HG02973 (cell line): ENCODE measurements at regions not wholly inside any gene's neighbourhood (a gene's known extent, or its start where the extent isn't known, plus 50 kb on each side); places are given as distances from the start of the nearest gene placed in this dataset.
"Not testable (repeated sequence)": the region's sequence is repeated elsewhere in the genome, so short reads cannot be mapped to it uniquely, and the experiment has no call there.

ENCODE experiments used
- ATAC-seq: cut with Tn5 transposase; IDR thresholded peaks from one replicate; pipeline ENCODE4 v1.9.1; 2021; ENCODE audit warnings: moderate library complexity; ENCODE audit not compliant: unreplicated experiment

DNA sequence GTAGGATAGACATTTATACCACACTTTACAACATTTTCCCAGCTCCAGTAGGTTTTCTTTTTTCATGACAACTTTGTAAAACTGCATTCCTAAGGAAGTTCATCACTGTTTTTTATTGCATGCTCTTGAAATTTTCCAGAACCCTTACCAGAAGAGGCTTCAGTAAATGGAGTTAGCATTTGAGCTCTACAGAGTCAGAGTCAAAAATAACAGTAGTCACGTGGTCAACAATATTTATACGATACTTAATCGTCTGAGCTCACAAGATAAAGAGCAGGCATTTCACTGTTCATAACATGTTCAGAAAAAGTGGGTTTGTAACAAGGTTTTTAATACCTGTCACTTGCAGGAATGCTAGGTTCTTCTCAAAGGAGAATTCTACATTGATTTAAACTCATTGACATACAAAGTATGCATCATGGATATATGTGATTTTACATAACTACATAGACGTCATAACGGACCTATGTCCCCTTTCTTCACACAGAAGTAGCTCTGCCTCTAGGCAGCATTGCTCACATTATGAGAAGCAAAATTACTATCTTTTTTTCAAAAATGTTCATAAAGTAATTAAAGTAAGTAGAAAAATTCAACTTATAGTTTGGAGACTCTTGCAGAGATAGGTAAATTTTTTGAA lies 187.0 kb upstream of the COL3A1 start:
- no peak for ATAC-seq

- no peak for ATAC-seq
Observed at GRCh38 chr2:188787658-188788240, 186.4 kb upstream of the COL3A1 start.

GRCh38 chr2:188788621-188789020 lies 185.6 kb upstream of the COL3A1 start:
- ATAC-seq: no peak

- ATAC-seq: no peak
Observed at GRCh38 chr2:188789951-188790350, 184.2 kb upstream of the COL3A1 start.

- not testable (repeated sequence) for ATAC-seq
Observed at GRCh38 chr2:188794453-188794852, 179.7 kb upstream of the COL3A1 start.

GRCh38 chr2:188795762-188796161 lies 178.4 kb upstream of the COL3A1 start:
- no peak for ATAC-seq

GRCh38 chr2:188797371-188797770 lies 176.8 kb upstream of the COL3A1 start:
- no peak for ATAC-seq

DNA sequence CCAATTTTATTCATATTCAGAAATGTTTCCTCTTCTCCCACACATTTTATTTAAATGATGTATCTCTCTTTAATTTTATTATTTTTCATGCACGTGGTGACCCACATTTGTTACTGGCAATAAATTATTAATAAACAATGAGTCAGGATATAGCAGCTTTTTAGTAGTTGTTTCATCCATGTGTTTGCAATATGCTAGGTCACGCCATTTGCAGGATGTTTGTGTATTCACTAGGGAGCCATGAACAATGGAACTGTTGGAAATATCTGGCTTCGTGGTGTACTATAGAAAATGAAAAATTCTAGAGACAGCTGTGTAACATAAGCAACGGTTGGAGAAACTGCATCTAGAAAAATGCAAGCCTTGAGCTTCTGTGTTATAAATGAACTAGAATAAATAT lies 176.0 kb upstream of the COL3A1 start:
- ATAC-seq: no peak

DNA sequence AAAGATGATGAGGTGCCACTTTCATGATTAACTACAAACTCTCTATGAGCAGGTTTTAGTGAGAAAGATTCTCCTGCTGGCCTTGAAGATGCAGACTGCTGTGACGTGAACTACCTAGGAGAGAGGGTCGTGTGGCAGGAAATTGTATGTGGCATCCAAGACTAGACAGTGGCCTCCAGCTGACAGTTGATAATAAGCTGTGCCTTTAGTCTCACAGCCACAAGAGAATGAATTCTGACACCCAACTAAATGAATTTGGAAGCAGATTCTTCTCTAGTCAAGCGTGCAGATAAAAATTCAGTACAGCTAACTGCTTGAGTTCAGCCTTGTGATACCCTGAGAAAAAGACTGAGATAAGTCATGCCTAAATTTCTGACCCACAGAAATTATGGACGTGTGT lies 169.0 kb upstream of the COL3A1 start:
- ATAC-seq: no peak

DNA sequence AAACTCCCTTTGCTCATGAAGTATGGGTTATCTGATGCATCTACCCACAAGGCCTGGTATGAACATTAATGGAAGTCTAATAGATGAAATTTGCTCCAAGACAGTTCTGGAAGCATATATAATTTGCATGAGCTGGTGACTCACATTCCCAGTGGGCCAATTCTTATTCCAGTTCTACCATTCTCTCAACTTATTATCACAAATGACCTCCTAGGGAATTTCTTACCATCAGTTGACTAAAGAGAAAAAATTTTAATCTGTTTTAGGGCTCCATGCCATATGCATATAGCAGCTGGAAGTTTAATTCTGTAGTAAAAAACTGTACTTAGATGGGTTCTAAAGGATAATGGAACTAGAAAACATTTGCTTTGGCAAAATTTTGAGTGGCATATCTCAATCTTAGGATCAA lies 165.2 kb upstream of the COL3A1 start:
- ATAC-seq: no peak

GRCh38 chr2:188810586-188810985 lies 163.6 kb upstream of the COL3A1 start:
- ATAC-seq: no peak

- no peak for ATAC-seq
Observed at GRCh38 chr2:188811522-188811921, 162.7 kb upstream of the COL3A1 start.

DNA sequence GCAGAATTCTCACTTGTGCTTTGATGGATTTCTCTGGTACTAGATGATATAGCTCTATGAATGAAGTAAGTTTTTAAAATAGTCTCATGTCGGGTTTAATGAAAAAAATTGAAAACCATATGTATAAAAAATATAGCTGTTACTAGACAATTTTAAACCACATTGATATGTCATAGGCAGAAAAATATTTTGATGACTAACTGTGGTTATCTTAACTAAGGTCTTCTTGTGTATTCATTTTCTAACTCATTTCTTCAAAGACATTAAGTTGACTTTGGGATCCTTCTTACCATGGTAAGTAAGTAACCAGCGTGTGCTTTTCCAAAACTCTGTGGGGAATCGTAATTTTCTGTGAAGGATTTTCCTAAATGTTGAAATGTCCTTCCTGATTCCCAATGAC lies 160.9 kb upstream of the COL3A1 start:
- ATAC-seq: no peak

DNA sequence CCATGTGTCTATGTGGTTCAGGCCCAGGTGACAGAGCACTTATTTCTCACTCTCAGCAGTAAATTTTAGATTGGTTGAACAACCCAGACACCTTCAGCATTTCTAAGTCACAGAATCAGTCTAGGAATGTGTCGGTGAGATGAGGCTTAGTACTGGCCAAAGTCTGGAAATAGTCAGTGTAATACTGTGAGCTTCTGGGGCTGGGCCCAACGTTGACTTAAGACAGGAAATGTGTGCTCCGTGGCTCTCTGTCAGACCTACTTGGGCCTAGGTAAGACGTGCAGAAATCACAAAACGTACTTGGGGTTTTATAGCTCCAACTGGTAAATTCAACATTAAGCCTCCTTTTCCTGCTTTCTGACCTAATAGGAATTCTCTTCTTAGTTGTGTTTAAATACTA lies 160.3 kb upstream of the COL3A1 start:
- ATAC-seq: no peak

DNA sequence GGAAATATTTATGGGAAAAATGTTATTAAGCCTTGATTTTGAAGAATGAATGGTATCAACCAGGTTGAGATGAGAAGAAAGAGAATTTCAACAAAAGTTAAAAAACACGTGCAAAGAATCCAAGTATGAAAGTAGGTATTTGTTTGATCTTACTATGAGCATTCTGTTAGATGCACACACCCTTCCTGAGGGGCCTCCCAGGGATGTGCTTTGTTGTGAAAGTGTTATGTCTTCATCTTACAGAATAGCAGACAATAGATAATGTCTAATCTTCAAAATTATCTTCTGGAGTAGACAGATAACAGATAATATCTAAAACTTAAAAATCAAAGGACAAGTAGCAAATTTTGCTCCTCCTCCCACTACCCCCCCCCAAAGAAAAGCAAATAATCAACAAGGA lies 155.2 kb upstream of the COL3A1 start:
- ATAC-seq: no peak

DNA sequence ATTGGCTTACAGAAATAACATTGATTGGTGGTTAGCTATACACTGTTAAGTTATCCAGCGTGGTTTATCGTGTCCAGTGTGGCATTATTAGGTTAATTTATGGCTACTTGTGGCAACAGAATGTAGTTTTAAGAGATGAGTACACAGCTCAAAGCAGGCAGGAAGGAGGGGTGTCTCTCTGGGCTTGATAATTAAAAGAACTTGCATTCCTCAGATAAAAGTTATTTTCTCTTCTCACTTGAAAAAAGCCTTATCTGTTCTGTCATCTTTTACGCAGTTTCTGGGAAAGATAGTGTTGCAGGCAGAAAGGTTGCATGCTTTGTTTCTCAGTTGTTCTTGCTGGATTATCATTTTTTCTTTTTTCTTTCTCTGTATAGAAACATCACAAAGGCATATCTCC lies 154.4 kb upstream of the COL3A1 start:
- no peak for ATAC-seq

GRCh38 chr2:188820576-188820975 lies 153.6 kb upstream of the COL3A1 start:
- ATAC-seq: no peak

DNA sequence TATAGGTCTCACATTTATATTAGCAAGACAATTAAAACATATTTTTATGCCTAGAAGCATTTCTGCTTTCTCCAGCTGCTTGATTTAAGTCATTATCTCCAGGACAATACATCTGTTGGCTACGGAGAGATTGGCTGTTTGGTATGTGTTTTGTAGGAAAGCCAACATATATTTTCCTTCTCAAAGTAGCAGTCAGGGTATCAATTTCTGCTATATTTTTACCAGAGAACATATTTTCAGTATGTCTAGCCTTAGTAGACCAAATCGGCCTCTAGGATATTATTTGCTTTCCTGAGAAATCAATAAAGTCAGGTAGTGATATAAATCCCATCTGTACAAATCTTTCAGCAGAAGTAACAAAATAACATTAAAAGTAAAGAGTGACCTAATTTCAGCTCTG lies 150.0 kb upstream of the COL3A1 start:
- ATAC-seq: no peak

DNA sequence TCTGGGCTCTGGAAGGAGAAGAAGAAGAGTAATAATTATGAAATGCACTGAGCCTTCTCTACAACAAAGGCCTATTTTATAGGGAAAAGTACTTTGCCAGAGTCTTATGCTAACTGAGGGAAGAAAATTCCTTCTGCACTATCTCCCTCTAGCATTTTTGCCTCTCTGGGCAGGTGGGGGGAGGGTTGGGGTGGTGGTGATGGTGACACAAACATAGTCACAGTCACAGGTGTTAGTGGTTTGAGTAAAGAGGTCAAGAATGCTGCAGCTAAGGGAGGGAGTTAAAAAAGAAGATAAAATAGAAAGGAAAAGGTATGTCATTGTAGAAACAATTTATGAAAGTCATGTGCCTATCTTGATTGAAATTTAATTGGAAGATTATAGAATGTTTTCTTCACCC lies 140.8 kb upstream of the COL3A1 start:
- no peak for ATAC-seq

DNA sequence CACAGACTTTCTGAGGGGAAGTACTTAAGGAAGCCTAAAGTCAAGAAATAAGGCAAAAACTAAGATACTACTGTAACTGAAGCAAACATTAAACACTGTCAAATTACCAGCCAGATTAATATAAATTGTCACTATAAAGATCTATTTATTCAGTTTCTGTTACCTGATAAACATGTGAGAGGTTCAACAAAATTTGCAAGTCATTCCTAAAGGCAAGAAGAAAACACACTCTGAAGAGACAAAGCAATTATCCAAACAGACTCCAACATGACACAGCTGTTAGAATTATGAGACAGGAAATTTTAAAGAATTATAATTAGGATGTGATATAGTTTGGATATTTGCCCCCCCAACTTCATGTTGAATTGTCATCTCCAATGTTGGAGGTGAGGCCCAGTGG lies 140.4 kb upstream of the COL3A1 start:
- ATAC-seq: no peak

- ATAC-seq: no peak
Observed at GRCh38 chr2:188835006-188835405, 139.2 kb upstream of the COL3A1 start.

DNA sequence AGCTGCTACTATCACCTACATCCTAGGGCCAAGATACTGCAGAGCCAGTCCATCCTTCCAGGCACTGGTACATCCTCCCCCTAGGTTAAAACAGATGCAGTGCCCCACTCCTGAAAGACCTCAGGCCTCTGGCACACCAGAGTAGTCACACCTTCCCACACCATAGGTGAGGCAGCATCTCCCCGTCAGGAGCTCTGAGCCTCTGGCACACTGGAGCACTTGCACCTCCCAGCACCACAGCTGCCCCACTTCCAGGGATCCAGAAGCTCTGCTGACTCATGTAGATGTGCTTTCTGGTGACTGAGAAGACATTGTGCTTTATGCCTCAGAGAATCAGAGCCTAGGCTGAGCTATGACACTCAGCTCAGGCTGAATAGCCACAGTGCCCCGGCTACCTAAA lies 138.4 kb upstream of the COL3A1 start:
- no peak for ATAC-seq

GRCh38 chr2:188845692-188846091 lies 128.5 kb upstream of the COL3A1 start:
- no peak for ATAC-seq
